HG02943 (cell line): ENCODE measurements at regions not wholly inside any gene's neighbourhood (a gene's known extent, or its start where the extent isn't known, plus 50 kb on each side); places are given as distances from the start of the nearest gene placed in this dataset.

ENCODE experiments used
- ATAC-seq: cut with Tn5 transposase; IDR thresholded peaks from one replicate; pipeline ENCODE4 v1.9.1; 2021; ENCODE audit warnings: mild to moderate bottlenecking, low read depth, moderate library complexity; ENCODE audit not compliant: unreplicated experiment

- no peak for ATAC-seq
Observed at GRCh38 chr4:178664621-178665020, 1222.4 kb upstream of the AGA start.

GRCh38 chr4:178665916-178666315, 1223.7 kb upstream of the AGA start:
- no peak for ATAC-seq

DNA sequence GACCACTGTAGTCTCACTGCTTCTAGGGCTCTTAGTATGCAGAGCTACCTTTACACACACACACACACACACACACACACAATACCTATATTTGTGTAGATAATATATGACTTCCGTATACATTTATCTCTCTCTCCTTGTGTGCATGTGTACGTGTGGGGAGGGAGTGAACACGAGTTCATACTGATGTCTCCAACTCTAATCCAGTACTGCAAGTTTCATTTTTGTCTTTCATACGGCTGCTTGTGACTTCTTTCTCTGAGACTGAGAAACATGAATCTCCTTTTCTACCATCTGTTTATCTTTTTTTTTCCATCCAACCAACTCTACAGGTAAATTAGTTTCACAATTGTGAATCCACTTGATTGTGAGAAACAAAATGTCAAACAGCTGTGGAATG, 1229.5 kb upstream of the AGA start:
- no peak for ATAC-seq

DNA sequence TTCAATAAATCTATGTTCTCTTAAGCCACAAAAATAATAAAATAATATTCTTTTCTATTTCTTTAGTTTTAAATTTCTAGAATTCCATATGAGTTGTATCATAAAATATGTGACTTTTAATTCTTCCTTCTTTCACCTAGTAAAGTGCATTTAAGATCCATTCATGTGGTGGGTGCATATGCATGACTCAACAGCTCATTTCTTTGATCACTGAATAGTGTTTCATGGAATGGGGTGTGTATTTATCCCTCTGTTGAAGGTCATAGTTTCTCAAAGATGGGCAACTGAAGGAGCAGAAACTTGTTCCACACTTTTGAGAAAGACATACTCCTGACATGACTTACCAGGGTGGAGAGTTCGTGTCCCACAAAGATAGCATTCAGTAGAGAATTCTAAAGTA, 1230.3 kb upstream of the AGA start:
- no peak for ATAC-seq

DNA sequence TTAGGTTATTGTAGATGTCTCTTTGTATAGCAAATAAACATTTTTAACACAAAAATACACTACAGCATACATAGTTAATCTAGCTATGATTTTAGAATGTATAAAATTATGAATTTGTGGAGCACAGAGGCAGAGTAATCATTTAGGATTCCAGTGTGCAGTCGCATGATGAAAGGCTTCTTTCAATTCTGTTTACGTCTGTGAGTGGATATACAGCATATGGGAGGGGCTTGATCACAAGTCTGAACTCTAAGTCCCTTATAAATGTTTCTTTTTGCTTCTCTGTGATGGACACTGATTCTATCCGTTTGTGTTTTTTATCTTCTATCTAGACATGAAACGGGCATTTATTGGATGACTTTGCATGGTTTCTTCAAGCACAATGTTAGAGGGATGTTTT, 1239.6 kb upstream of the AGA start:
- ATAC-seq: no peak

DNA sequence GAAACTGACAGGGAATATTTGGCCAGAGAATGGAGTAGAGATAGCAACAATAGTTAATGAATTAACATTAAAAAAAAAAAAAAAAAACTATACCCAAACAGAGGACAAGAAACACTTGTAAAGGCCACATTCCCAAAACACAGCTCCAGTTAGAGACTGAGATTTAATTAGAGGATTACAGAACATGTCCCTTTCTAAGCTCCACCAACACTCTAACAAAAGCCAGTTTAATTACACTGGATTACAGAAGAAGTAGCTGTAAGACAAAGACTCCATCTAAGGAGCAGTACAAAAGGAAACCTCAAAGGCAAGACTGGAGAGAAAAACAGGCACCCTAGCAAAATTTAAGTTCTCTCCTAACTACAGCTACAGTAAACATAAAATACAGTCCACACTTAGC, 1247.7 kb upstream of the AGA start:
- no peak for ATAC-seq

DNA sequence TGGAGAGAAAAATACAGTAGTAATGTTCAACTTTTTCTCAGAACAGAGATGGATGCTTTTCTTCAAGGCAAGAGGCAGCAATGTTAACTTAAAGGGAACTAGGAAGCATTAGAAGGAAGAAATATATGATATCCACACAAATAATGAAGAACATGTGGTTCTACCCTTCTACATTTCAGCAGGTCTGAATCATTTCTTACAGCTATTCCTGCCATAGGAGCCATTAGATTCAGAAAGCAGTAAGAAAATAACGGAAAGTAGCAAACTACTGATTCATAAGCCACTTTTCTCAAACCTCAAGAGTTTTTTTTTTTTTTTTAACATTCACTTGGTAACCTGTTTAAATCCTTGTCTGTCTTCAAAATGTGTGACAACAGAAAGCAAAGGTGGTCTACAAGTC, 1251.6 kb upstream of the AGA start:
- no peak for ATAC-seq

DNA sequence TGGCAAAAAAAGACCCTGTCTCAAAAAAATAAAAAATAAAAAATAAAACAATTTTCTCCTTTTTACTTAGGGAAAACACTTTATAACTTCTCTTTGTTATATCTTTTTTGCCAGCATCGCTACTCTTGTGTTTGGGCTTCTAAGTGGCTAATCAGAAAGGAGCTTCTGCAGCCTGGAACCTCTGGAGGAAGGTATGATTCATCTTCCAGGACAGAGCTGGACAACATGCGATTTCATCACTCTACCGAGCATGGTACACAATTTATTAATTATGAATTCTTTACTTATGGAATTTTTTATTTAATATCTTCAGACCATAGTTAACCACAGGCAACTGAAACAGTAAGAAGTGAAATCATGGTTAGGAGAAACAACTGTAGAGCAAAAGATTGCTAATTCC, 1254.3 kb upstream of the AGA start:
- ATAC-seq: no peak

DNA sequence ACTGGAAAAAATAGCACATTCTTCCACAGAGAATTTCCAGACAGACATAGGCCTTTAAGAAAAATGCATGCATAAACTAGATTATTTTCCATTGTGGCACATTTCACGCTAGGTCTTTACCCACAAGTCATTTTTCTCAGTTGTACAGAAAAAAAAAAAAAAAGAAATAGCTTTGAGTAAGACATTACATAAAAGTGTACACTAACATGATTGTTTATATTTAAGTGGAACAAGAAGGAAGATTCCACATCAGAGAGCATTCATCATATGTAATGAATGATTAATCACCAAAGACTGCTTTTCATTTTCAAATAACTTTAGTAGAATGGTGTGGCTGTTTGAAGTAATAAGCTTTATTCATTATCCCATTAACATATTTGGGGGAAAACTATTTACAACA, 1270.2 kb upstream of the AGA start:
- ATAC-seq: no peak

GRCh38 chr4:178738026-178738425, 1295.8 kb upstream of the AGA start:
- ATAC-seq: no peak

- ATAC-seq: no peak
Observed at GRCh38 chr4:178745203-178745602, 1303.0 kb upstream of the AGA start.

GRCh38 chr4:178752954-178753525, 1310.8 kb upstream of the AGA start:
- ATAC-seq: no peak

DNA sequence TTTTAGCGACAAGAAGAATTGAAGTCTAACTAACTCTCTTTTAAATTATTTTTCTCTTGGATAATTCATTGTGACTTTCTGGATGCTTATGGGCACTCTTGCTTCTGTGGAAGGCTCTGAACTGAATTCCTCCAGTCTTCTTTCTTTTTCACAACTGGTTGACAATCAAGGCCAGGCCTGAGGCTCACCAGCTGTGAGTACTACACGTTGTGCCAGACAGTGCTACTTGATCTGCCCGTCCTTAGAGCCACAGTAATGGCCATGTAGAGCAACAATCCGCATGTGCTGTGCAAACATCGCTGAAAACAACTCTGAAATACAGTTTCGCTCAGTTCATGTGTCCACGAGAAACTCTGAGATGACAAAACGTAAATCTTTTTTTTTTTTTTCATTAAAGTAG, 1336.3 kb upstream of the AGA start:
- no peak for ATAC-seq

DNA sequence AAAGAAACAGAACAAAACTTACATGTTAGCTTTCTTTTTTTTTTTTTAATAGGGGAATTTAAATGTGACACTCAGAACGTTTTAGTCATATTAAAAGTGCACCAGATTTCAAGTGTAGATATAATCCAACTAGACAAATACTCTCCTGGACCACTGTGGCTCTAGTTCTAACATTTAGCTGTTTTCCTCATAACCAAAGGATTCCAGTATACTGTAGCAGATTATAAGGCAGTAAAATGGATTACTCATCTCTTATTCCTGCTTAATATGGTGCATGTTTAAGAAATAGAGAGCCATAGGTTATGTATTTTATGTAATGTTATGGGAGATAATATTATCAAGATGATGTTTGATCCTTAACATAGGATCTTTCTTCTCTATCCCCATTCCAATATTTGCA, 1339.5 kb upstream of the AGA start:
- no peak for ATAC-seq

- no peak for ATAC-seq
Observed at GRCh38 chr4:178784491-178784890, 1342.3 kb upstream of the AGA start.

DNA sequence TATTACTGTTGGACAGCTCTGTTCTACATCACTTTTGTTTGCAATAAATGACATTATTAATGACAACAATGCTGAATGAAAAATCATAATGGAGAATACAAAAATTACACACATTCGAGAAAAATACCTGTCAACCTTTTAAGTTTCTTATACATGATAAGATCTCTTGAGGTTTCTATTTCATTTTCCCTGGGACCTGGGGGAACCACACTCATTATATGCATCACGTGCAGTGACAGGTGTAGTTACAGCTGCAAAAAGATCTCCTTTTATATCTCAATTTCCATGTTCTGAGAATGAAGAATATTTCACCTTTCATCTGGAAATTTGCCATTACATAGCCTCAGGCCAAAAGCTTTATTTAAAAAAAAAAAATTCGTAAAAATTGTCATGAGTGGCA, 1347.0 kb upstream of the AGA start:
- ATAC-seq: no peak

GRCh38 chr4:178799204-178799603, 1357.0 kb upstream of the AGA start:
- ATAC-seq: no peak

DNA sequence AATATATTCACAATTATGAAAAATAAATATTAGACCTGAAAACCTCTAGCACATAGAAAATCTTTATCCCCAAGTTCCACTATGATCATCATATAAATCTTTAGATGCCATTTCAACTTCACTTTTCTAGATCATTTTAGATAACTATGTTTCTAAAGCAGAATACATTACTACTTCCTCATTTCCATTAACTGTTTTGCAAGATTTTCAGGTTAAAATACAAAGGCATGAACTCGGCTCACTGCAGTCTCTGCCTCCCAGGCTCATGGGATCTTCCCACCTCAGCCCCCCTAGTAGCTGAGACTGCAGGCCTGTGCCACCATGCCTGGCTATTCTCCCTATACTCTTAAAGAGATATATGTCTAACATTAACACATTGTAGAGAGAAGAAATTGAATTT, 1365.9 kb upstream of the AGA start:
- ATAC-seq: no peak

DNA sequence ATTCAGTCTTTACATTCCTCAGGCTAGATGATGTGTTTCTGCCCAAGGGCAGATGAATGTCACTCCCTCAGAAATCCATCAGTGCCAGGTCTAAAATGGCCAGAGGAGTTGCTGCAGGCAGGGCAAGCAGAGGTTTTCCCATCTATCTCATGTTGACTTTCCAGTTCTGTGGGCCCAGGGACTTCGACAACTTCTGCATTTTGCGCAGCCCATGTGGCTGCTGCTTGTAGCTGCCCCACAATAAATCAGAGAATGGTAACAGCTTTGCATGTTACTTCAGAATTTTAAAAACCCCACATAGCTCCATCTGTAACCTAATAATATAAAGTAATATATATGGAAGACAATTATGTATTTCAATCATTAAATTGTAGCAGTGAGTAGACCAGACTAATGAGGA, 1367.7 kb upstream of the AGA start:
- ATAC-seq: no peak

- ATAC-seq: no peak
Observed at GRCh38 chr4:178811356-178811755, 1369.1 kb upstream of the AGA start.

- ATAC-seq: no peak
Observed at GRCh38 chr4:178812866-178813265, 1370.6 kb upstream of the AGA start.

- ATAC-seq: no peak
Observed at GRCh38 chr4:178814908-178815307, 1372.7 kb upstream of the AGA start.

GRCh38 chr4:178823673-178824295, 1381.5 kb upstream of the AGA start:
- ATAC-seq: no peak
